Body of pancreas (tissue), 4 donors: ENCODE measurements at regions not wholly inside any gene's neighbourhood (a gene's known extent, or its start where the extent isn't known, plus 50 kb on each side); places are given as distances from the start of the nearest gene placed in this dataset.

Experiments used
- POLR2A ChIP-seq, 3 donors: fragments of 450-650 bp; IDR thresholded peaks; one replicate each; pipeline ENCODE4 v1.6.1; 2016; ENCODE audit warnings: antibody characterized with exemption in 3 of 3, mild to moderate bottlenecking in 2 of 3
- TF ChIP-seq, protein P1 (sequence below), 7 experiments: fragments of 450-650 bp in 4 of 7; fragments of 200-600 bp in 3 of 7; sonication (generic) in 3 of 7; IDR thresholded peaks; one replicate each; pipeline ENCODE4 v1.5.1; 2016 to 2019; ENCODE audit warnings: antibody characterized with exemption in 7 of 7

DNA sequence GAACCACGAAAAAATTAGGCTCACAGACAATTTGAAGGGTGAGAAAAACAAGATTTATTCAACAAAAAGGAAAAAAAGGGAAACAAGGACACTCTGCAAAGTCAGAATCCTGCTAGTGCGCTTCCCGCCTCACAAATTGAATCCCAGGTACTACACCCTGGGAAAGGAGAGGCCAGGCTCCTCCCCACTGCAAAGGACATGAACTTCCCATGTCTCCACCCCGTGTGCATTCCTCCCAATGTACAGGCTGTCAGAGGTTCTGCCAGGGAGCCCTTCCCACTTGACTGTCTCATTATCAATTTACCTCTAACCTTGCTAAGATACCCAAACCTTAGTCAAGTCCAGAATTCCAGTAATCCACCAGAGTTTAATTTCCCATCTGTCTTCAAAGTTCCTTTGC is 70.4 kb upstream of the CDK1 start:
- TF ChIP-seq, protein P1, sequence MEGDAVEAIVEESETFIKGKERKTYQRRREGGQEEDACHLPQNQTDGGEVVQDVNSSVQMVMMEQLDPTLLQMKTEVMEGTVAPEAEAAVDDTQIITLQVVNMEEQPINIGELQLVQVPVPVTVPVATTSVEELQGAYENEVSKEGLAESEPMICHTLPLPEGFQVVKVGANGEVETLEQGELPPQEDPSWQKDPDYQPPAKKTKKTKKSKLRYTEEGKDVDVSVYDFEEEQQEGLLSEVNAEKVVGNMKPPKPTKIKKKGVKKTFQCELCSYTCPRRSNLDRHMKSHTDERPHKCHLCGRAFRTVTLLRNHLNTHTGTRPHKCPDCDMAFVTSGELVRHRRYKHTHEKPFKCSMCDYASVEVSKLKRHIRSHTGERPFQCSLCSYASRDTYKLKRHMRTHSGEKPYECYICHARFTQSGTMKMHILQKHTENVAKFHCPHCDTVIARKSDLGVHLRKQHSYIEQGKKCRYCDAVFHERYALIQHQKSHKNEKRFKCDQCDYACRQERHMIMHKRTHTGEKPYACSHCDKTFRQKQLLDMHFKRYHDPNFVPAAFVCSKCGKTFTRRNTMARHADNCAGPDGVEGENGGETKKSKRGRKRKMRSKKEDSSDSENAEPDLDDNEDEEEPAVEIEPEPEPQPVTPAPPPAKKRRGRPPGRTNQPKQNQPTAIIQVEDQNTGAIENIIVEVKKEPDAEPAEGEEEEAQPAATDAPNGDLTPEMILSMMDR (IDR thresholded peaks at IDR 0.05): no peak
- TF ChIP-seq POLR2A (IDR thresholded peaks at IDR 0.05): no peak
